SK-N-SH (cell line): ENCODE measurements at regions not wholly inside any gene's neighbourhood (a gene's known extent, or its start where the extent isn't known, plus 50 kb on each side); places are given as distances from the start of the nearest gene placed in this dataset.

Experiments used
- CTCF ChIA-PET: fragments of 300-600, 350-600 bp; formaldehyde crosslinking; extraction: SDS; loops from one replicate; lab custom pipeline; 2021; lab: Yijun Ruan, JAX
- POLR2A ChIA-PET: fragments of 350-600 bp; sonication (Branson Sonifier 250); formaldehyde crosslinking; extraction: SDS; loops from one replicate; lab custom pipeline; 2020; ENCODE audit warnings: antibody characterized with exemption, inconsistent platforms; lab: Yijun Ruan, JAX
- DNase-seq: peaks from one replicate; pipeline ENCODE4 v3.0.0; 2012
- H2AFZ ChIP-seq: fragments of 200-600 bp; sonication (generic); 2 replicates; pipeline ENCODE4 v1.8.1; 2016; ENCODE audit warnings: antibody characterized with exemption, mild to moderate bottlenecking, low read depth
- H3F3A ChIP-seq: fragments of 200-600 bp; sonication (generic); replicated peaks from 2 replicates; pipeline ENCODE3; 2016; ENCODE audit warnings: antibody characterized with exemption, mild to moderate bottlenecking; ENCODE audit not compliant: insufficient read depth
- H3K27ac ChIP-seq, 2 experiments: fragments of 200-500 bp in 1 of 2; fragments of 200-600 bp in 1 of 2; sonication (Bioruptor generic) in 1 of 2; sonication (generic), shearing (Covaris generic) in 1 of 2; 2 replicates each; pipeline versions ENCODE4 v1.5.1 to v1.6.1; 2014 to 2016; ENCODE audit warnings: low read depth in 2 of 2, inconsistent platforms in 1 of 2, low read length in 1 of 2, mild to moderate bottlenecking in 1 of 2, mixed read lengths in 1 of 2
- H3K27me3 ChIP-seq: fragments of 200-600 bp; sonication (generic), shearing (Covaris generic); 2 replicates; pipeline ENCODE4 v1.6.1; 2016; ENCODE audit warnings: mixed run types; ENCODE audit not compliant: insufficient read depth
- H3K36me3 ChIP-seq, 2 experiments: fragments of 200-500 bp in 1 of 2; fragments of 200-600 bp in 1 of 2; sonication (Bioruptor generic) in 1 of 2; sonication (generic) in 1 of 2; replicated peaks in 1 of 2; 2 replicates each; pipeline versions ENCODE3 to v1.5.1; 2014 to 2016; ENCODE audit warnings: low read length in 1 of 2, mild to moderate bottlenecking in 1 of 2; ENCODE audit not compliant: insufficient read depth in 2 of 2, control insufficient read depth in 1 of 2
- H3K4me1 ChIP-seq, 2 experiments: fragments of 200-500 bp in 1 of 2; fragments of 200-600 bp in 1 of 2; sonication (Bioruptor generic) in 1 of 2; sonication (generic), shearing (Covaris generic) in 1 of 2; 2 replicates each; pipeline versions ENCODE4 v1.5.1 to v1.6.1; 2014 to 2016; ENCODE audit warnings: low read depth in 1 of 2, low read length in 1 of 2, mixed run types in 1 of 2; ENCODE audit not compliant: insufficient read depth in 2 of 2, control insufficient read depth in 1 of 2
- H3K4me2 ChIP-seq: fragments of 200-600 bp; sonication (generic), shearing (Covaris generic); 2 replicates; pipeline ENCODE4 v1.6.1; 2017; ENCODE audit warnings: mixed run types
- H3K4me3 ChIP-seq, 2 experiments: fragments of 200-500 bp in 1 of 2; fragments of 200-600 bp in 1 of 2; sonication (Bioruptor generic) in 1 of 2; sonication (generic), shearing (Covaris generic) in 1 of 2; 2 replicates each; pipeline versions ENCODE4 v1.5.1 to v1.8.1; 2014 to 2016; ENCODE audit warnings: low read depth in 2 of 2, inconsistent platforms in 1 of 2, low read length in 1 of 2, mild to moderate bottlenecking in 1 of 2, mixed read lengths in 1 of 2, moderate library complexity in 1 of 2
- H3K79me2 ChIP-seq: fragments of 200-600 bp; sonication (generic); 2 replicates; pipeline ENCODE4 v1.8.1; 2017; ENCODE audit warnings: mild to moderate bottlenecking; ENCODE audit not compliant: insufficient read depth
- H3K9ac ChIP-seq: fragments of 200-600 bp; sonication (generic); 2 replicates; pipeline ENCODE4 v1.6.1; 2017; ENCODE audit warnings: mixed run types
- H3K9me2 ChIP-seq: fragments of 200-600 bp; sonication (generic); 2 replicates; pipeline ENCODE4 v1.6.1; 2017; ENCODE audit warnings: mixed run types
- H3K9me3 ChIP-seq: fragments of 200-600 bp; sonication (generic); 2 replicates; pipeline ENCODE4 v1.6.1; 2017; ENCODE audit warnings: mixed run types, mild to moderate bottlenecking, moderate library complexity
- H4K20me1 ChIP-seq: fragments of 200-600 bp; sonication (generic); 2 replicates; pipeline ENCODE4 v1.6.1; 2017; ENCODE audit warnings: mild to moderate bottlenecking, mixed run types; ENCODE audit not compliant: insufficient read depth
- CHD2 ChIP-seq: fragments of 150-350 bp; IDR thresholded peaks from 2 replicates; pipeline ENCODE4 v1.6.1; 2018; ENCODE audit warnings: low read length; ENCODE audit not compliant: partially characterized antibody
- CTCF ChIP-seq: fragments of 200-600 bp; sonication (generic); IDR thresholded peaks from 2 replicates; pipeline ENCODE4 v1.6.1; 2017; ENCODE audit warnings: antibody characterized with exemption, mild to moderate bottlenecking, moderate library complexity
- EP300 ChIP-seq, 2 experiments: IDR thresholded peaks; 2 replicates each; pipeline versions ENCODE4 v1.4.0 to v1.6.1; 2012; ENCODE audit warnings: borderline replicate concordance in 1 of 2, low read depth in 1 of 2, low read length in 1 of 2
- EZH2phosphoT487 ChIP-seq: fragments of 200-600 bp; sonication (generic); IDR thresholded peaks from 2 replicates; pipeline ENCODE4 v1.6.1; 2017; ENCODE audit warnings: low read depth, mixed run types, mild to moderate bottlenecking, antibody characterized with exemption, moderate library complexity, borderline replicate concordance
- FOXJ3 ChIP-seq: sonication (generic); formaldehyde crosslinking; IDR thresholded peaks from 2 replicates; pipeline ENCODE4 v1.5.1; 2020; ENCODE audit warnings: mild to moderate bottlenecking, missing genetic modification reagents
- GABPA ChIP-seq: IDR thresholded peaks from 2 replicates; pipeline ENCODE4 v1.4.0; 2012; ENCODE audit warnings: low read depth, mild to moderate bottlenecking
- GATA2 ChIP-seq: sonication (generic); formaldehyde crosslinking; IDR thresholded peaks from 2 replicates; pipeline ENCODE4 v1.5.0; 2020; ENCODE audit warnings: mild to moderate bottlenecking, missing genetic modification reagents
- NFIC ChIP-seq: IDR thresholded peaks from 2 replicates; pipeline ENCODE4 v1.4.0; 2012; ENCODE audit warnings: borderline replicate concordance
- NRF1 ChIP-seq: IDR thresholded peaks from 2 replicates; pipeline ENCODE4 v1.6.1; 2012; ENCODE audit warnings: low read depth, mild to moderate bottlenecking, low read length
- RCOR1 ChIP-seq: fragments of 150-350 bp; IDR thresholded peaks from 2 replicates; pipeline ENCODE4 v1.6.1; 2017; ENCODE audit warnings: antibody characterized with exemption, low read length
- REST ChIP-seq: IDR thresholded peaks from 2 replicates; pipeline ENCODE4 v1.6.1; 2012; ENCODE audit warnings: mild to moderate bottlenecking, low read depth, low read length, moderate library complexity
- RFX5 ChIP-seq: IDR thresholded peaks from 2 replicates; pipeline ENCODE4 v1.6.1; 2012; ENCODE audit warnings: mild to moderate bottlenecking, improper control_type of control experiment, low read length
- RXRA ChIP-seq: IDR thresholded peaks from 2 replicates; pipeline ENCODE4 v1.4.0; 2012; ENCODE audit warnings: low read depth, mild to moderate bottlenecking, borderline replicate concordance
- SIN3A ChIP-seq: IDR thresholded peaks from 2 replicates; pipeline ENCODE4 v1.6.1; 2012; ENCODE audit warnings: low read depth, mild to moderate bottlenecking, low read length, moderate library complexity, borderline replicate concordance
- SMC3 ChIP-seq: IDR thresholded peaks from 2 replicates; pipeline ENCODE4 v1.6.1; 2012; ENCODE audit warnings: low read depth, low read length, improper control_type of control experiment
- TCF12 ChIP-seq: IDR thresholded peaks from 2 replicates; pipeline ENCODE4 v1.4.0; 2012
- USF1 ChIP-seq: IDR thresholded peaks from 2 replicates; pipeline ENCODE4 v1.4.0; 2012; ENCODE audit warnings: low read depth, borderline replicate concordance
- USF2 ChIP-seq: fragments of 150-350 bp; IDR thresholded peaks from 2 replicates; pipeline ENCODE4 v1.6.1; 2017; ENCODE audit warnings: antibody characterized with exemption, low read length, low read depth, borderline replicate concordance
- YY1 ChIP-seq: IDR thresholded peaks from 2 replicates; pipeline ENCODE4 v1.4.0; 2012; ENCODE audit warnings: low read depth, mild to moderate bottlenecking
- WGBS: methylation state at CpG from one replicate; pipeline ENCODE4 v1.1.6; 2017; ENCODE audit warnings: low lambda C conversion rate; 5-methylcytosine and 5-hydroxymethylcytosine counted together

GRCh38 chr1:94603663-94604062 lies 62.1 kb upstream of the F3 start (continued):
- TF ChIP-seq GABPA (no peak), NFIC (no peak), FOXJ3 (no peak), YY1 (no peak)

- H3K9ac ChIP-seq, result no peak overlapping the region
- H3K36me3 ChIP-seq, result no peaks in the 10 kb centered on the region
- WGBS, result 83% methylated on average over 3 of the region's 3 CpGs
- DNase-seq, result no peak
- no peaks in the 10 kb centered on the region for H3K27me3 ChIP-seq
- POLR2A ChIA-PET, result no interaction called here
- H3F3A ChIP-seq, result no peaks in the 10 kb centered on the region
- TF ChIP-seq NRF1, result no peak
- H3K4me1 ChIP-seq, result no peaks in the 10 kb centered on the region
- H3K27ac ChIP-seq, result no peak overlapping the region
- no peak overlapping the region for H3K4me3 ChIP-seq
- no peak overlapping the region for H2AFZ ChIP-seq
- no peak overlapping the region for H3K4me2 ChIP-seq
- CTCF ChIA-PET, result interaction anchor here (1.3 to 1.5 kb wide), 2 partner anchors 9 to 14 kb away, joined by 3 to 4 read pairs; no protein-coding TSS in a partner anchor
- no peaks in the 10 kb centered on the region for H3K9me3 ChIP-seq
- H4K20me1 ChIP-seq, result no peaks in the 10 kb centered on the region
- no peaks in the 10 kb centered on the region for H3K9me2 ChIP-seq
- H3K79me2 ChIP-seq, result no peaks in the 10 kb centered on the region
Observed at GRCh38 chr1:94602802-94603625, 61.5 kb upstream of the F3 start.

- Histone ChIP-seq H2AFZ (no peak overlapping the region), H3F3A (no peaks in the 10 kb centered on the region), H3K9me3 (no peaks in the 10 kb centered on the region), H3K79me2 (no peaks in the 10 kb centered on the region), H3K4me1 (no peaks in the 10 kb centered on the region), H3K4me3 (no peak overlapping the region), H3K27me3 (no peaks in the 10 kb centered on the region), H3K9me2 (no peaks in the 10 kb centered on the region), H3K9ac (no peak overlapping the region), H3K36me3 (no peaks in the 10 kb centered on the region), H3K4me2 (no peak overlapping the region), H4K20me1 (no peaks in the 10 kb centered on the region), H3K27ac (no peak overlapping the region)
- CTCF ChIA-PET, result interaction anchor here (1.3 to 1.5 kb wide), 2 partner anchors 10 to 14 kb away, joined by 3 to 4 read pairs; no protein-coding TSS in a partner anchor
- WGBS, result 76% methylated on average over 9 of the region's 9 CpGs
- no peak for DNase-seq
- POLR2A ChIA-PET, result no interaction called here
- TF ChIP-seq REST (no peak), SMC3 (no peak), GATA2 (CRISPR knock-in tag) (no peak), USF2 (no peak), TCF12 (no peak), CTCF (no peak), EP300 (IDR thresholded peaks at IDR 0.05; ENCODE audit: borderline replicate concordance in 1 of 2, low read depth in 1 of 2, low read length in 1 of 2) (no peak), CHD2 (no peak), RFX5 (no peak), USF1 (no peak), SIN3A (no peak), RCOR1 (no peak), EZH2phosphoT487 (no peak), NFIC (no peak), RXRA (no peak)
Observed at GRCh38 chr1:94602316-94602715, 60.8 kb upstream of the F3 start.
